Hindlimb muscle (tissue), 1 donor: ENCODE measurements at regions not wholly inside any gene's neighbourhood (a gene's known extent, or its start where the extent isn't known, plus 50 kb on each side); places are given as distances from the start of the nearest gene placed in this dataset.

Experiments
- DNase-seq: peaks from one replicate; pipeline ENCODE4 v3.0.0-alpha.2; 2013

- no peak for DNase-seq
Observed at GRCh38 chr9:88033359-88033702, 59.0 kb upstream of the CDK20 start.

GRCh38 chr9:88028338-88028737 lies 54.0 kb upstream of the CDK20 start:
- no peak for DNase-seq

- DNase-seq = no peak
Observed at GRCh38 chr9:88026118-88026479, 51.8 kb upstream of the CDK20 start.

- DNase-seq = no peak
Observed at GRCh38 chr9:88025411-88026117, 51.2 kb upstream of the CDK20 start.

DNA sequence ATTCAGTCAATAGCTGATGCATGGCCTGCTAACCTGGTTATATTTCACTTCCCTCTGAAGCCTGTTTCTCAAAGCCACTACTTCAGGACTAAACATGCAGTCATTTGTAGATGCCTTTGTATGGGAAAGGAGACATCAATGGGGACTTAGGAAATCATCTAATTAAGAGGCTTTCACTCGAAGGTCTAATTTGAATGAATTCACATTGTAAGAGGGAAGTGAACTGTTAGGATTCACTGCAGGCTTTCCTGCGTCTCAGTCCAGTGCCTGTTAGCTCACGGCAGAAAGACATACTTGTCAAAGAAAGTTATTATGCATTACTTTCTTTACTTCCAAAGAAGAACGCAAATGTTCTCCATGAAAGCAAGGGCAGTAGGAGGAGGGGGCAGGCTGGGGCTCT lies 50.6 kb upstream of the CDK20 start:
- DNase-seq = no peak
